Cardiac muscle cell (in vitro differentiated cells and primary cell): ENCODE measurements at regions not wholly inside any gene's neighbourhood (a gene's known extent, or its start where the extent isn't known, plus 50 kb on each side); places are given as distances from the start of the nearest gene placed in this dataset.

Experiments
- DNase-seq, 2 donors: peaks; one replicate each; pipeline versions ENCODE4 v3.0.0 to v3.0.0-alpha.2; 2010 to 2017; ENCODE audit warnings: low read depth in 1 of 2, low spot score in 1 of 2
- H3K27ac ChIP-seq: fragments of 200-600 bp; sonication (generic); 2 replicates; pipeline ENCODE4 v1.5.1; 2016
- H3K27me3 ChIP-seq: fragments of 200-600 bp; sonication (generic); 2 replicates; pipeline ENCODE4 v1.6.0; 2016; ENCODE audit warnings: control low read depth
- H3K36me3 ChIP-seq: fragments of 200-600 bp; sonication (generic); 2 replicates; pipeline ENCODE4 v1.5.1; 2016; ENCODE audit warnings: control low read depth
- H3K4me1 ChIP-seq: fragments of 200-600 bp; sonication (generic); 2 replicates; pipeline ENCODE4 v1.8.1; 2017; ENCODE audit warnings: low read depth, mild to moderate bottlenecking, mixed run types
- H3K4me3 ChIP-seq: fragments of 200-600 bp; sonication (generic); 2 replicates; pipeline ENCODE4 v1.5.1; 2016; ENCODE audit warnings: mild to moderate bottlenecking
- H3K9me3 ChIP-seq: fragments of 200-600 bp; sonication (generic); 2 replicates; pipeline ENCODE4 v1.5.1; 2017; ENCODE audit warnings: low read depth, mild to moderate bottlenecking, control low read depth
- CTCF ChIP-seq: IDR thresholded peaks from 2 replicates; pipeline ENCODE4 v1.5.1; 2012; ENCODE audit warnings: low read depth, mild to moderate bottlenecking, low read length

- Histone ChIP-seq H3K27me3 (no peaks in the 10 kb centered on the region), H3K27ac (no peak overlapping the region), H3K4me3 (no peak overlapping the region), H3K4me1 (no peaks in the 10 kb centered on the region), H3K9me3 (no peaks in the 10 kb centered on the region), H3K36me3 (no peaks in the 10 kb centered on the region)
- no peak for DNase-seq
- no peak for TF ChIP-seq CTCF
These were observed 772.5 kb upstream of the GRM7 start for GRCh38 chr3:6088433-6088832.

GRCh38 chr3:6089780-6090179 is 771.1 kb upstream of the GRM7 start:
- no peak for DNase-seq
- Histone ChIP-seq H3K27ac (no peak overlapping the region), H3K36me3 (no peaks in the 10 kb centered on the region), H3K4me3 (no peak overlapping the region), H3K4me1 (no peaks in the 10 kb centered on the region), H3K27me3 (no peaks in the 10 kb centered on the region), H3K9me3 (no peaks in the 10 kb centered on the region)
- no peak for TF ChIP-seq CTCF

- Histone ChIP-seq H3K27ac (no peak overlapping the region), H3K36me3 (no peaks in the 10 kb centered on the region), H3K4me1 (no peaks in the 10 kb centered on the region), H3K27me3 (no peaks in the 10 kb centered on the region), H3K9me3 (no peaks in the 10 kb centered on the region), H3K4me3 (no peak overlapping the region)
- TF ChIP-seq CTCF, result no peak
- DNase-seq, result no peak
These were observed 769.7 kb upstream of the GRM7 start for GRCh38 chr3:6091262-6091661.

- H3K4me3 ChIP-seq, result no peak overlapping the region
- TF ChIP-seq CTCF, result no peak
- H3K36me3 ChIP-seq, result no peaks in the 10 kb centered on the region
- H3K27me3 ChIP-seq, result no peaks in the 10 kb centered on the region
- no peaks in the 10 kb centered on the region for H3K4me1 ChIP-seq
- no peak for DNase-seq
- no peaks in the 10 kb centered on the region for H3K9me3 ChIP-seq
- H3K27ac ChIP-seq, result no peak overlapping the region
These were observed 765.9 kb upstream of the GRM7 start for GRCh38 chr3:6095006-6095405.

GRCh38 chr3:6097021-6097420 is 763.9 kb upstream of the GRM7 start:
- H3K9me3 ChIP-seq, result no peaks in the 10 kb centered on the region
- no peaks in the 10 kb centered on the region for H3K4me1 ChIP-seq
- DNase-seq, result no peak
- no peak for TF ChIP-seq CTCF
- H3K27me3 ChIP-seq, result no peaks in the 10 kb centered on the region
- H3K36me3 ChIP-seq, result no peaks in the 10 kb centered on the region
- H3K27ac ChIP-seq, result no peak overlapping the region
- H3K4me3 ChIP-seq, result no peak overlapping the region

GRCh38 chr3:6097556-6097955 is 763.4 kb upstream of the GRM7 start:
- no peaks in the 10 kb centered on the region for H3K4me1 ChIP-seq
- no peaks in the 10 kb centered on the region for H3K36me3 ChIP-seq
- no peaks in the 10 kb centered on the region for H3K27me3 ChIP-seq
- no peak for TF ChIP-seq CTCF
- DNase-seq, result no peak
- no peak overlapping the region for H3K27ac ChIP-seq
- H3K9me3 ChIP-seq, result no peaks in the 10 kb centered on the region
- no peak overlapping the region for H3K4me3 ChIP-seq
